IMR-90 (cell line): ENCODE measurements at regions not wholly inside any gene's neighbourhood (a gene's known extent, or its start where the extent isn't known, plus 50 kb on each side); places are given as distances from the start of the nearest gene placed in this dataset.

ENCODE experiments used
- CEBPB ChIP-seq: IDR thresholded peaks from 2 replicates; pipeline ENCODE4 v1.6.1; 2012; ENCODE audit warnings: low read depth, low read length, improper control_type of control experiment
- MXI1 ChIP-seq: IDR thresholded peaks from 2 replicates; pipeline ENCODE4 v1.6.1; 2012; ENCODE audit warnings: low read depth, mild to moderate bottlenecking, low read length, moderate library complexity, borderline replicate concordance
- POLR2A ChIP-seq: IDR thresholded peaks from 2 replicates; pipeline ENCODE4 v1.6.1; 2012; ENCODE audit warnings: mild to moderate bottlenecking, low read depth, low read length
- RCOR1 ChIP-seq: IDR thresholded peaks from 2 replicates; pipeline ENCODE4 v1.6.1; 2012; ENCODE audit warnings: mild to moderate bottlenecking, low read length, improper control_type of control experiment; ENCODE audit not compliant: insufficient replicate concordance
- RFX5 ChIP-seq: IDR thresholded peaks from 2 replicates; pipeline ENCODE4 v1.8.0; 2012; ENCODE audit warnings: low read depth, mild to moderate bottlenecking, low read length, moderate library complexity
- TF ChIP-seq, protein P1 (sequence below): conservative IDR thresholded peaks from 2 replicates; pipeline ENCODE4 v1.5.1; 2012; ENCODE audit warnings: mild to moderate bottlenecking, low read depth, low read length, improper control_type of control experiment
- TF ChIP-seq, protein P2 (sequence below): fragments of 150-350 bp; IDR thresholded peaks from 2 replicates; pipeline ENCODE4 v1.6.1; 2016; ENCODE audit warnings: low read depth, mild to moderate bottlenecking, low read length, moderate library complexity, borderline replicate concordance

DNA sequence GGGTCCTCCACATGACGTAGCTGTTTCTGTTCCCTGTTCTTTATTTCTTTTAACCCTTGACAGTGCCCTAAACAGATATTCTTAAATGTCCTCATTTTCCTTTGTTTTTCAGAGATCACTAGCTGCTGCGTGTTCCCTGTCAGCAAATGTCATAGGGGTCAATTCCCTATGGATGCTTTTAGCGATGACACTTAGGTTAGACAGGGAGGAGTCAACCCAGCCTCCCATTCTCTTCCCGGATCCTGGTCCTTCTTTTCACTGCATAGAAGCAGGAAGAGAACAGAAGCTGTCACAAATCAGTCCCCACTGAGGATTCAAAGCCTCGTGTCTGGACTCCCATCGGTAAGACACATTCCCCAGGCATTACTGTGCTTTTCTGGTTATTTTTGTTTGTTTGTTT, 392.1 kb upstream of the PRKCQ start:
- TF ChIP-seq, protein P1, sequence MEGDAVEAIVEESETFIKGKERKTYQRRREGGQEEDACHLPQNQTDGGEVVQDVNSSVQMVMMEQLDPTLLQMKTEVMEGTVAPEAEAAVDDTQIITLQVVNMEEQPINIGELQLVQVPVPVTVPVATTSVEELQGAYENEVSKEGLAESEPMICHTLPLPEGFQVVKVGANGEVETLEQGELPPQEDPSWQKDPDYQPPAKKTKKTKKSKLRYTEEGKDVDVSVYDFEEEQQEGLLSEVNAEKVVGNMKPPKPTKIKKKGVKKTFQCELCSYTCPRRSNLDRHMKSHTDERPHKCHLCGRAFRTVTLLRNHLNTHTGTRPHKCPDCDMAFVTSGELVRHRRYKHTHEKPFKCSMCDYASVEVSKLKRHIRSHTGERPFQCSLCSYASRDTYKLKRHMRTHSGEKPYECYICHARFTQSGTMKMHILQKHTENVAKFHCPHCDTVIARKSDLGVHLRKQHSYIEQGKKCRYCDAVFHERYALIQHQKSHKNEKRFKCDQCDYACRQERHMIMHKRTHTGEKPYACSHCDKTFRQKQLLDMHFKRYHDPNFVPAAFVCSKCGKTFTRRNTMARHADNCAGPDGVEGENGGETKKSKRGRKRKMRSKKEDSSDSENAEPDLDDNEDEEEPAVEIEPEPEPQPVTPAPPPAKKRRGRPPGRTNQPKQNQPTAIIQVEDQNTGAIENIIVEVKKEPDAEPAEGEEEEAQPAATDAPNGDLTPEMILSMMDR: no peak
- TF ChIP-seq POLR2A: no peak
- no peak for TF ChIP-seq MXI1
- no peak for TF ChIP-seq CEBPB
- no peak for TF ChIP-seq RFX5
- TF ChIP-seq RCOR1: no peak
- TF ChIP-seq, protein P2, sequence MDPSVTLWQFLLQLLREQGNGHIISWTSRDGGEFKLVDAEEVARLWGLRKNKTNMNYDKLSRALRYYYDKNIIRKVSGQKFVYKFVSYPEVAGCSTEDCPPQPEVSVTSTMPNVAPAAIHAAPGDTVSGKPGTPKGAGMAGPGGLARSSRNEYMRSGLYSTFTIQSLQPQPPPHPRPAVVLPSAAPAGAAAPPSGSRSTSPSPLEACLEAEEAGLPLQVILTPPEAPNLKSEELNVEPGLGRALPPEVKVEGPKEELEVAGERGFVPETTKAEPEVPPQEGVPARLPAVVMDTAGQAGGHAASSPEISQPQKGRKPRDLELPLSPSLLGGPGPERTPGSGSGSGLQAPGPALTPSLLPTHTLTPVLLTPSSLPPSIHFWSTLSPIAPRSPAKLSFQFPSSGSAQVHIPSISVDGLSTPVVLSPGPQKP: no peak
